ENCODE measurements at regions not wholly inside any gene's neighbourhood (a gene's known extent, or its start where the extent isn't known, plus 50 kb on each side); places are given as distances from the start of the nearest gene placed in this dataset.
"Not testable (repeated sequence)": the region's sequence is repeated elsewhere in the genome, so short reads cannot be mapped to it uniquely, and the experiment has no call there.

DNA sequence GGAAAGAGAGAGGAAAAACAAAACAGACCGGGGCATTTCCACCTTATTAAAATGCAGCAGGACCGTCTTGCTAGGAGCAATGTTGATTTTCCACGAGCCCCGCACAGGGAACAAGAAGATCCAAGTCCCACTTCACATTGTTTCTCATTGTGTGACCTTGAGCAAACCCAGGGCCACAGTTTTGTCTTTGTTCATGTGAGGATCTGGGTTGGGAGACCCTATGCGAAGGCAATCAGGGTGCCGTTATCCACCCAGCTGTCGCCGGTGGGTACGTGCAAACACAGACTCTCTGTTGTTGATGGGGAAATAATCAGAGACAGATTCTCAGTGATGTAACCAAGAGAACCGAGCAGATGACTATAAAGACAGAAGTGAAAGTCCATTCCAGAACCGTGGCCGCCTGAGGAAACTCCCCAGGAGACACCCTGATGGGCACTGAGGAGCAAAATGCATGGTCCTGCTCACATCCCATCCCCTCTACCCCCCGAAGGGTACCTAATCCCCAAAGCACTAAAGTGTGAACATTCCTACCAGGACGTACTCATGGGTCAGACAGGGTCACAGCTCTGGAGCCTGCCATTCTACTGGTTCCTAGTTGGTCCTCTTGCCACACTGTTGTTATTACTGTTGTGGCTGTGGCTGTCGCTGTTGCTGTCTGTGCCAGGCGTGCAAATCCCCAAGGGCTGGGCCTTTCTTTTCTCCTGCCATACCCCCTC is 102.7 kb upstream of the RBPJ start:
- no peak for DNase-seq

DNA sequence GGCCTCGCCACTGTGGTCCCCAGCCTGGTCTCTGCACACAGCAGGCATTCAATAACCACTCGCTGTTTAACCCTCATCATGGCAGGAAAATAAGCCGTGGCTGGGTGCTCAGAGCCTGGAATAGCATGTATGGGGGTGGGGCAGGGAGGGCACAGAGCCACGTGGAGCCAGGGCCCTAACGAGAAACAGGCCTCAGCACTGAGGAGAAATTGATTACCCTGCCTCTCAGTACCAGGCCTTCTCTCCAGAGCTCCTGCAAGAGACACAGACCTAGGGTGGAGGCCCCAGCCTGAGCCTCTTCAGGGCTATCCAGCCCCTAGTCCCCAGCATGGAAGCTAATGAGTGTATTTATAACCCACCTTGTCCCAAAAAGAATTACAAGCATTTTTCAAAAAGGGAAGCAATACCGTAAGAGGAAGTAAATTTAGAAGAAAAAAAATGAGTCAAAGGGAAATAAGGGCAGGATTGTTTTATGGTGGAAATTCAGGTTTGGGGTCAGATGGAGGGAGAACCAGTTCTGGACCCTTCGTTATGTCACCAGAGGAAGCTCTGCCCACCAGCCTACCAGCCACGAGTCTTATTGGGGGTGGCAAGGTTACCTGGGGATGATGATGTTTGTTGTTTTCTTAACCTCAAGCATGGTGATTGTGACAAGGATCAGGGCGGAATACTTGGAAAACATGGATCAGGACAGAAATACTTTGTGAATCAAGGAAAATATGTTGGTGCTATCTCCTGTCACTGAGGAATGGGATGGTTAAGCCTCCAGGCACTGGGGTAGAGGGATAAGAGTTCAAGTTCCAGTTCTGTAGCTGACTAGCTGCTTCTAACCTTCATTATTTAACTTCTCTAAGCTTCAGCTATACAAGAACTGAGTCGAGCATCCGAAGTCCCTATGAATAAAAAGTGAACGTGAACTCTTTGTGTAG is 101.9 kb upstream of the RBPJ start:
- no peak for DNase-seq

DNA sequence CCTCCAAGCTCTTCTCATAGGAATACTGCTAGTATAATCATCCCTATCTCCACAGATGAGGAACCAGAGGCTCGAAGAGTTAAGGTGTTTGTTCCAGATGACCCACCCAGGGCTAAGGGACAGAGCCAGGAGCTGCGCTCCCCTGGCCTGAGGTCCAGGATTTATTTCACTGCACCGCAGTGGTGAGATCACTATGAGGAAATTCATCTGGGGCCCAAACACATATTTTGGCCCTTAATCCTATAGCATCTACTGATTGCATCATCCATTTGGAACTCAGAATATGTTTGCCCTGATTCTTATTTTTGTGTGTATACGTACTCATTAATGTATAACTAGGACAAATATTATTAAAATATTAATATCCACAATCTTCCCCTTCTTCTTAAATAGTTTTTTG is 100.1 kb upstream of the RBPJ start:
- no peak for DNase-seq

DNA sequence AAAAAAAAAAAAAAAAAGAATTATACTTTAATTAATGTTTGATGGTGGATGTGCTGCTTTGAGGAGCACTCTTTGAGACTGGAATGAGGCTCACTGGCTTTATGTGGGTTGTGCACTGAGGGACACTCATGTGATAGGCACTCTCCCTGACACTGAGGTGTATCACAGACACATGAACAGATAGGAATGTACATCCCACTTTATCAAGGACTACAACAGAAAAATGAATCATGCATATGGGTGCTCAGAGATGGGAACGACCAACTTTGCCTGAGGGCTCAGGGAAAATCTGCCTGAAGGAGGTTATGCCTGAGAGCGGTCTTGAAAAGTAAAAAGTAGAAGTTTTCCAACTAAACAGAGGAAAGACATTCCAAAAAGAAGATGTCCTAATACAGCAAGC is 97.7 kb upstream of the RBPJ start:
- no peak for DNase-seq

DNA sequence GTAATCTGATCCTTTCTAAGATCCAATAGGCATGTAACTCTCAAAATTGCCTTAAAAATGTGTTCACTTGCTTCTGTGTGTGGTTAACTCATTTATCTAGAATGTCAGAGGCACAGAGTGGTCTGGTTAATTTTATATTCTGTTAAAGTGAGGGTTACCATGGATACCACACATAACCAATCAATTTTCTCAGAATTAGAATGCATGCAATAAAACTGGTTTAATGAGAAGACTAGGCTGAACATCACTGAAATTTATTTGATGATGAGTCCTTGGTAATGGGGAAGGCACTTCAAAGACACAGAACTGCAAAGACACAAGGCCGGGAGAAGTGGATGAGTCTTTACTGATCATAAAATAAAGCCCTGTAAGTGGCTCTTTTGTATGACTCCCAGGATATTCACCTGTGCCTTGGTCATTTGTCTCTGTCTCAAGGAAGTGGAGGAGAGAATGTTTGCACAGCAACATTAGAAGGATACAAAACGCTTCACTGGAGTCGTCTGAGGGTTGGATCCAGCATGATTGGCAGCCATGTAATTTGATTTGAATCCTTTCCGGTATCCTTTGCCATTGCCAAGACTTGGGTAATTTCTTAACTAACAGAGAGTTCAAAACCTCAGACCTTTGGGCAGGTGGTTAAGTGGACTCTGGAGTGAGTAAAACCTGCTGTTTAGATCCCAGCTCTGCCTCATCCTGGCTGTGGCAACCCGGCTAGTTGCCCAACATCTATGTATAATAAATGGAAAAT is 94.0 kb upstream of the RBPJ start:
- DNase-seq = no peak

DNA sequence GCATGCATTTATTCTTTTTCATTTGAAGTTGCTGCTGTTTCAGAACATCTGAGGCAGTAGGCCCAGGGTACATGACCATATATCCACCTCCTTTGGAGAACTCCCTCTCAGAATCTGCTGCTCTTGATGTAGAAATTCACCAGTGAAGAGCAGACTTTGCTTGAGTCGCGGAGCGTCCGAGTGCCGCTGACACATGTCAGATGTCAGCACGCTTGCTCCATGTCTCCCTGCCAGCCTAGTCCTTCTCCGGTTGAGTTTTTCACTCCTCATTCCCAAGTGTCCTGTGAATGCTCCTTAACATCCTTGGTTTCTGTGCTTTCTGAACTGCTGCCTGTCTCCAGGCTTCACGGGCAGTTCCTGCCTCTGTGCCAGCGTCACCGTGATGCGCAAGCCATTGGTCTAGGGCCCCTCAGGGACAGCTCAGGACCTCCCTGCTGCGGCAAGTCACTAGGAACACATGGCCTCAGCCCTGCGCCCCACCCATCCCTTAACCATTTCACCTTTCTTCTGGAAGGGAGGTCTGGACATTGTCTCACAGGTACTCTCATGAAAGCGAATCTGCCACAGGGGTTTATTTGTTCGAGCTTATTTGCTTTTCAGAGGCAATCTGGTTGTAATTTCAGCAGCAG is 93.1 kb upstream of the RBPJ start:
- no peak for DNase-seq

DNA sequence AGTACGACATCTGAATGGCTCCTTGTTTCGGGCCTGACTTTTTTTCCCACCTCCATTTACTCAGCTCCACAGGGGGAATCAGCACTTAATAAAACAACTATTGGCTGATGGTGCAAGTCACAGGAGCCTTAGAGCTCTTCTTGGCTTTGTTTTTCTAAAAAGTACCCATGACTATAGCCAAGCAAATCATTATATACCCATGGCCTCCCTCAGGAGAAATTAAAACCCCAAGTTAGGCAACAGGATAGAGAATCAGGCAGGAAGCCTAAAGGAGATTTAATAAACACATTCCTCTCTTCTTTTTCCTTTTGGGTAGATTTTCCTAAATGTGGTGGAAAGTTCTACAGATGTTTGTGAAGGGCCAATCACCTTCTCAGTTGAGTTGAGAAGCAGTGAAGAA is 91.9 kb upstream of the RBPJ start:
- no peak for DNase-seq

DNA sequence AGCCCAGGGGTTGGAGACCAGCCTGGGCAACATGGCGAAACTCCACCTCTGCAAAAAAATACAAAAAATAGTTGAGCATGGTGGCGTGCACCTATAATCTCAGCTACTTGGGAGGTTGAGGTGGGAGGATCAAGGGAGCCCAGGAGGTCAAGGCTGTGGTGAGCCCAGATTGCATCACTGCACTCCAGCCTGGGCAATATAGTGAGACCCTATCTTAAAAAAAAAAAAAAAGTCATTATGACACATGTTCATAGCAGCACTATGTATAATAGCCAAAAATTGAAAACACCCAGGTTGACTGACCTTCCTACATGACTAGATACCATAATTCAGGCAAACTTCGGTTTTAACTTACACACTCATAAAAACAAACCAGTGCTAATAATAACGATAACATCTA is 90.8 kb upstream of the RBPJ start:
- no peak for DNase-seq

DNA sequence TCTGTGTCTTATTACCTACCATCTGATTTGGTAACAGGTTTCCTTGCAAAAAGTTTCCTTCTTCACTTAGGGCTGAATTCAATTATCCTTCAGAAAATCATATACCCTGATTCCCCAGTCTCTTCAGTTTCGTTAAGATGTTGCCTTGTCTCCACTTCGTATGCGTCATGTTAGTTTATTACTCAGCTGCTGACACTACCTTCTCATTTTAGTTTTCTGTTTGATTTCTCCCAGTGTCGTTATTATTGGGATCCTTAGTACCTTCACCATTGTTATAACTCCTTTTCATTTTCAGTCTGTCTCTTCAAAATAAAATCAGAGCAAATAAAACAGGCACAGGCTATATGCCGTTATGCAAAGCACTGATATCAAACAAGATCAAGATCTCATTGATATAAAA is 87.5 kb upstream of the RBPJ start:
- DNase-seq = no peak

DNA sequence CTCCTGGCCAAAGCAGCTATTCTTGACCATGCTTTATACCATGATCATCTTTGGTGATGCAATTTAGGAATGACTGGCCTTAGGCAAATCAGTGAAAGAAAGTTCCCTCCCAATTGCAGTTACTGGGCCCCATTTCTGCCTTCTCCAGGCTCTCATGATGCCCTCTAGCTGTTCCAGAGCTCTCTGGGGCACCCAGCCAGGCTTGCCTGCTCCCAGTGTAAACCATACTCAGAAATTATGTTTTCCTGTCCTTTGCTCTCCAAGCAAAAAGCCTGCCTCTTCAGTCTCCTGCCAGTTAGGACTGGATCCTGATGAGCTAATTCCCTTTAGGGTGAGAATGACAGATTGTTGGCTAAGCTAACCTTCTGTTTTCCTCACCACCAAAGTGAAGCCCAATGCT is 85.3 kb upstream of the RBPJ start:
- DNase-seq = no peak

DNA sequence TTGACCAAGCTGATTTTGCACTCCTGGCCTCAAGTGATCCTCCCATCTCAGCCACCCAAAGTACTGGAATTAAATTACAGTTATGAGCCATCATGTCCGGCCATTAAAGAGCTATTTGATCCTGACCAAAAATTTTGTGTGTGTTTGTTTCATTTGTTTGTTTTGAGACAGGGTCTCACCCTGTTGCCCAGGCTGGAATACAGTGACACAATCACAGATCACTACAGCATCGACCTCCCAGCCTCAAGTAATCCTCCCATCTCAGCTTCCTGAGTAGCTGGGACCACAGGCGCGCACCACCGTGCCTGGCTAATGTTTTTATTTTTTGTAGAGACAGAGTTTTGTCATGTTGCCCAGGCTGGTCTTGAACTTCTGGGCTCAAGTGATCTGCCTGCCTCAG is 82.9 kb upstream of the RBPJ start:
- no peak for DNase-seq

DNA sequence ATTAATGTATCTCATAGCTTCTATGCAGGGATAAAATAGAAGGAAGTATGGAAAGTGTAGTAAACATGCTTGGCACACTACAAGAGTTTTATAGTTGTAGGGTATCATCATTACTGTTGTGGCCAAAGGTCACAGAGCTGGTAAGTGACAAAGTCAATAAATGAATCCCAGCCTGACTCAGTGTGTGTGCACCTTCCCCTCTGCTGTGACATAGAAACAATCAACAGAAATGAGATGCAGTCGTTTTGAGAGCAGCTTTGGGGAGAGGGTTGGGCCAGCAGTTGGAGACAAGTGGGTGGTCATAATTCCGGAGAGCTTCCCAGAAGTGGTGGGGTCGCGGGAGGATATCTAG is 82.4 kb upstream of the RBPJ start:
- no peak for DNase-seq

DNA sequence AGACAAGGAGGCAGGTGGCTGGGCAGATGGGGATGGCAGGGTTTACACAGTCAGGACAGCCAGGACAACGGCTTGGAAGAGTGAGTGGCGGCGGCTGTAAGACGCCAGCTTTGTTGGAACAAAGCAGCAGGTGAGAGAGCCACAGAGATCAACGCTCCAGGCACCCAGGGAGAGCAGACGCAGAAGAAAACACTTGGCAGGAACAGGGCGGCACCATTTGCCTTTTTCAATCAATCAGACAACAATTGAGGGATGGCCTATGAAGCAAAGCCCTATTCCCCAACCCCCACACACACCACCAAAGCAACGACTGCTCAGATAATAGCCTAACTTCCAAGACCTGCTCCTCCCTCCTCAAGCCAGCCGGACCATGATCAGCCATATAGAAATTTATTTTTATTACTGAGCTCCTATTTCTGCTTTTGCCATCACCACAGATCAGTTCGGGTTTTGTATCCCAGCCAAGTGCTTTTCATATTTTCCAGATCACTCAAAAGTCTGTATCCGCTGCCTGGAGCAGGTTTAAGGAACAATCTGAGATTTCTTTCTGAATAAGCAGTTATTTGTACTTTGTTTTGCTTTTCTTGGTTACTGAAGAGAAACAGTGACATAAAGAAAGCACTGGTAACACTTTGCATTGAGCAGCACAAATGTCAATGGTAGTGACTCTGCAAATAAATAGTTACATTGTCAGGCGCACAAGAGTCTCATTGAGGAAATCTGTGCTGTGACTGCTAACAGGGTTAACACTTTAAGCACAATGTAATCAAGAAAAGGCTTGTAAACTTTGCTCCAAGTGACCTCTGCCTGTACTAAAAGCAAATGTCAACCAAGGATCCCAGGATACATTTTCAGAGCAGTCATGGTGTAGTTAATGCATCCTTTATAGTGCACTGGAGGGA is 81.8 kb upstream of the RBPJ start:
- DNase-seq = peak; percentile 46 to 53

DNA sequence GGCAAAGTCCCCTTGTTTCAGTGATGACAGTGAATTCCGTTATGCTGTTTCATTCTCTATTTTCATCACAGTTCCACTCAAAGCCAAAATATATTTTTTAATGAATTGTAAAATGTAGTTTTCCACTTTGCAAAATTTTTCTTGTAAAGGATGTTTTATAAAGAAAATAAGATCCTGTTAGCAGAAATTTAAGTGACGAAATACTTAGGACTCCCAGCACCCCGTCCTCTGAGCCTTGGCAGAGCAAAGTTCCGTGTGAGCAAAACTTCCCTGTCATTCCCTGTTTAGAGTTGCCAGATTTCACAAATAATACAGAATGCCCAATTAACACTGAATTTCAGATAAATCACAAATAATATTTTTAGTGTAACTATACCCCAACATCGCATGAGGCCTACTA is 81.0 kb upstream of the RBPJ start:
- no peak for DNase-seq

DNA sequence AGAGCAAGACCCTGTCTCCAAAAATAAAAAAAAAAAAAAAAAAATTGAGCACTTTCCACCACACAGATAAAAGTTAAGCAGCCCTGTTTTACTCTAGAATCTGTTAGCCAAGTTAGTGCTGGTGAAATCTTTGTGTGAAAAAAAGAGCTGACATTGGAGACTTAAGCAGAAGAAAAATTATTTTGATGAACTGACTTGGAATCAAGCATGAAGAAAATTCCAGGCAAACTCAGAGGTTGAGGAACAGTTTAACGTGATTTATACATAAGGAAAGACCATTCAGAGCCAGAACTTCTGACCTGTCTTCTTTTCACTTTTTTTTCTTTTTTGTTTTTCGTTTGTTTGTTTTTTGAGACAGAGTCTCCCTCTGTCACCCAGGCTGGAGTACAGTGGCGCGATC is 79.6 kb upstream of the RBPJ start:
- no peak for DNase-seq

DNA sequence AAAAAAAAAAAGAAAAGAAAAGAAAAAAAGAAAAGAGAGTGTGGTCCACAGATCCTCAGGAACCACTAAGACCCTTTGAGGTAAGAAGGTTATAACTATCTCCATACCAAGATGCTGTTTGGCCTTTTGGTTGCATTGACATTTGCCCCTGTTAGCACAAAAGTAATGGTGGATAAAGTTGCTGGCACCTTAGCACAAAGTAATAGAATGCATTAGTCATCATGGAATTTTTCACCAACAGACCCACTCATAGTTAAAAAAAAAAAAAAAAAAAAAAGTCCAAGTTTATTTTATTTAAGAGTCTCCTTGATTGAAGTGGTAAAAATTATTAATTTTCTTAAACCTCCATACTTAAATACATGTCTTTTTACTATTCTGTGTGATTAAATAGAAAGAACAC is 78.4 kb upstream of the RBPJ start:
- no peak for DNase-seq

DNA sequence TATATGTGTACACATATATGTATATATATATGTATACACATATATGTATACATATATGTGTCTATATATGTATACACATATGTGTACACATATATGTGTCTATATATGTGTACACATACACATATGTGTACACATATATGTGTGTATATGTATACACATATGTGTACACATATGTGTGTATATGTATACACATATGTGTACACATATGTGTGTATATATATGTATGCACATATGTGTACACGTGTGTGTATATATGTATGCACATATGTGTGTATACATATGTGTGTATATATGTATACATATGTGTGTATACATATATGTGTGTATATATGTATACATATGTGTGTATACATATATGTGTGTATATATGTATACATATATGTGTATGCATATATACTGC is 76.7 kb upstream of the RBPJ start:
- not testable (repeated sequence) for DNase-seq

DNA sequence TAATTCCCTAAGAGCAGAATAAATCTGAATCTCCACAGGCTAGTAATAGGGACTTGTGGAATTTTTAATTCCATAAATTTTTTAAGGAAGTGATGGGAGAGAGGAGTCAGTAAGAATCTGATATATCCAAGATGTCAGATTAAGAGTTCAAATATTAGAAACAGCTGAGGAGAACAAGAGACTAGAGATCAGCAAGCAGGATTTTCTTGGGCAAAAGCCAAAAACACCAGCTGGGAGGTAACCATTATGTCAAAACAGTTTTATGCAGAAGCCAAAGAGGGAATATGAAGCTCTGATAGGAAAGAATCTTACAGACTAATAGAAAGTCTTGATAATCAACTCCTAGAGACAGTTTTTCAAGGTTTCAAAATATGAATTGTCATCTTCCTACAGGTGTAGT is 72.2 kb upstream of the RBPJ start:
- no peak for DNase-seq

DNA sequence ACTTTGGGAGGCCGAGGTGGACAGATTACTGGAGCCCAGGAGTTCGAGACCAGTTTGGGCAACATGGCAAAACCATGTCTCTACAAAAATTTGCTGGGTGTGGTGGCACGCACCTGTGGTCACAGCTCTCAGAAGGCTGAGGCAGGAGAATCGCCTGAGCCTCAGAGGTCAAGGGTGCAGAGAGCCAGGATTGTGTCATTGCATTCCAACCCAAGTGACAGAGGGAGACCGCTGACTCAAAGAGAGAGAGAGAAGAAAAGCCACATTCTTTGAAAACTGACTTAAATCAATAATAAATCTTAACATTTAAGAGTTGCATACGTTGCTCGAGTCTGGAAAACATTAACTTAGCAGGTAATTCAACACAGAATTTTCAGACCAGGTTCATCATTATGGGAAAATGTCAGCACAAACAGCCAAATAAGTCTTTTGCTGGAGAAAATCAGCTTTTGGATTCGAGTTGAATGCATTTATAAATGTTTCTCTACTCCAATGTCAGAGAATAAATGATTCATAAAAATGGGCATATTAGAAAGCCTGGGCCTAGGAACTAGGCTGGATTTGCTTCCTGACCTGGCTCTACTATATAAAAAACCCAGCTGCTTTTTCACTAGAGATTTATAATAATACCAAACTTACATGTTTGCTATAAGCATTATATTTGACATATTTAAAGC is 68.3 kb upstream of the RBPJ start:
- DNase-seq = no peak

DNA sequence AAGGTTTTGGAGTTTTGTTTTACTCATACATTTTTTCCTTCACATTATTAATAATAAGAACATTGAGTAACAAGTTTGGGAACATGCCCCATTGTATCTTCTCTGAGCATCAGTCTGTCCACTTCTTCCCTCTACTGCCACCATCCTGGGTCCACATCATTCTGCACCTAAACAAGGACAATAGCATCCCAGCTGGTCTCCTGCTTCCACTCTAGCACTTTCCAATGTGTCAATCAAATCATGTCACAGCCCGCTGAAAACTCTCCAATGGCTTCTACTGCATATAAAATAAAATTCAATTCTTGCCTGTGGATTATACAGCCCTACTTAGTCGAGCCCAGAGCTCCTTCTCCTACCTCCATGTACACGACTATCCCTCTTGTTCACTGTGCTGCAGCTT is 66.8 kb upstream of the RBPJ start:
- no peak for DNase-seq

DNA sequence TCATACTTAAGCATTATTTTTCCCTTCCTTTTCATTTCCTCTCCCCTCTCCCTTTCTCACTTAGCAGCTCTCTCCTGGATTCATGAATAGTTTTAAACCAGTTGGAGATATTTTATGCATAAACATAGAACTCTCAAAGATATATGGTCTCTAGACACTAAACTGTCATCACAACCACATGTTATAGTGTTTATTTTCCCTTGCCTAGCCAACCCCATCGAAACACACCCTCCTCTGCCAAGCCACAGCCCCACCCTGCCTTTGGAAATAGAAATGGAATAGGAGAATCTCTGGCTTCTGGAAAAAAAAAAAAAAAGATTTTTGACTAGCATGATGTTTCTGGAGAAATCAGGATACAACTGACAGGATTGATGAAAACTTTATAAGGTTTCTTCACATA is 64.8 kb upstream of the RBPJ start:
- no peak for DNase-seq

DNA sequence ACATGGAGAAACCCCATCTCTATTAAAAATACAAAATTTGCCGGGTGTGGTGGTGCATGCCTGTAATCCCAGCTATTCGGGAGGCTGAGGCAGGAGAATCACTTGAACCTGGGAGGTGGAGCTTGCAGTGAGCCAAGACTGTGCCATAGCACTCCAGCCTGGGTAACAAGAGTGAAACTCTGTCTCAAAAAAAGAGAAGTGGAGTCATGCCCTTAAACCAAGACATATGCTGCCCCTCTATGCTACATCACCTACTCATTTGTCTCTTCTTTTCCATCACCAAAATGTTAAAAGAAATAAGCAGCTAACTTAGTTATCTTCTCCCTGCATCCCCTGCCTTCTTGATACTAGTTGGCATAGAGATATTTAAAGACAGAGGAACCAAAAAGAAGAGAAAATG is 63.4 kb upstream of the RBPJ start:
- not testable (repeated sequence) for DNase-seq
